GM18868 (cell line): ENCODE measurements at regions not wholly inside any gene's neighbourhood (a gene's known extent, or its start where the extent isn't known, plus 50 kb on each side); places are given as distances from the start of the nearest gene placed in this dataset.

Source experiments
- ATAC-seq: cut with Tn5 transposase; IDR thresholded peaks from one replicate; pipeline ENCODE4 v1.9.1; 2021; ENCODE audit warnings: mild to moderate bottlenecking, moderate library complexity; ENCODE audit not compliant: unreplicated experiment

DNA sequence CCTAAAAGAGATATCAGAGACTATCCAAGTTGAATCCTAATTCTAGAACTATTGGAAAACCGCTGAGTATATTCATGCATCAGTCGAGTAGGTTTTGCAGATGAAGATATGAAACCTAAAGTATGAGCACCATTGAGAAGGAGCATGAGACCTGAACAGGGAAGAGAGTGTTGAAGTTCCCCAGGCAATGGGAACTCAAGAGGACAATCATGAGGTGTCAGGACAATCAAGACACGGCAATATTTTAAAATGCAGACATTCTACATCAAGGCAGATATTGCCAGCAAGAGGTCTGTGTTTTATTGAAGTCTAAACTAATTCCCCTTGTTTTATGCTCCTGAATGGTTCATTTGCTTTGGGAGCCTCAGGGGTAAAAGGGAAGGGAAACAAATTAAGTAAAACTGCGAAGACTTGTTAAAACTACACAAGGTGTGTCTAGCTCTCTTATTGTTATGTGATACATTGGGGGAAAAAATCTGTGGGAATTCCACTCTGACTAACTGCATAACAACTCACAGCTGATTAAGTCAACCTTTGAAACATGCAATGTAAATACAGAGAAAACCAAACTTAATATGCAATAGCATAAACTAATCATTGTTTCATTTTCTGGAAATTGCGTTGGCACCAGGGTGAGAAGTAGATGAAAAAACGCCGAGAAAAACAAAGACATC lies 347.9 kb upstream of the ADGRL2 start:
- no peak for ATAC-seq

GRCh38 chr1:81449786-81450185 lies 350.9 kb upstream of the ADGRL2 start:
- no peak for ATAC-seq

- no peak for ATAC-seq
Measured at GRCh38 chr1:81446000-81446669, 354.6 kb upstream of the ADGRL2 start.

DNA sequence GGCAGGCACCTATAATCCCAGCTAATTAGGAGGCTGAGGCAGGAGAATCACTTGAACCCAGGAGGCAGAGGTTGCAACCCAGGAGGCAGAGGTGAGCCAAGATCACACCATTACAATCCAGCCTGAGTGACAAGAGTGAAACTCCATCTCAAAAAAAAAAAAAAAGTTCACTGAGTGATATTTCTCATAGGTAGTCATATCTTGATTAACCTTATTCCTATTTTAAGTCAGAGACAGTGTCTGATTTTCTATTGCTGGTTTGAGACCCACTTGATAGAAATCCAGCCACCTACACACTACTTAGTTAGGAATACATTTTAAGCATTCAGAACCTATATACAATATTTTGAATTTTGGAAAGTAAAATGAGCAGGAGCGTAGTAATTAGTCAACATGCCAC lies 357.4 kb upstream of the ADGRL2 start:
- ATAC-seq = no peak

GRCh38 chr1:81439046-81439823 lies 361.5 kb upstream of the ADGRL2 start:
- ATAC-seq = peak; percentile 55

GRCh38 chr1:81437649-81438048 lies 363.1 kb upstream of the ADGRL2 start:
- ATAC-seq = peak; percentile 67

- no peak for ATAC-seq
Measured at GRCh38 chr1:81437213-81437612, 363.5 kb upstream of the ADGRL2 start.

- no peak for ATAC-seq
Measured at GRCh38 chr1:81435175-81435574, 365.6 kb upstream of the ADGRL2 start.

GRCh38 chr1:81433676-81434075 lies 367.1 kb upstream of the ADGRL2 start:
- no peak for ATAC-seq

- ATAC-seq = no peak
Measured at GRCh38 chr1:81432654-81433109, 368.1 kb upstream of the ADGRL2 start.

DNA sequence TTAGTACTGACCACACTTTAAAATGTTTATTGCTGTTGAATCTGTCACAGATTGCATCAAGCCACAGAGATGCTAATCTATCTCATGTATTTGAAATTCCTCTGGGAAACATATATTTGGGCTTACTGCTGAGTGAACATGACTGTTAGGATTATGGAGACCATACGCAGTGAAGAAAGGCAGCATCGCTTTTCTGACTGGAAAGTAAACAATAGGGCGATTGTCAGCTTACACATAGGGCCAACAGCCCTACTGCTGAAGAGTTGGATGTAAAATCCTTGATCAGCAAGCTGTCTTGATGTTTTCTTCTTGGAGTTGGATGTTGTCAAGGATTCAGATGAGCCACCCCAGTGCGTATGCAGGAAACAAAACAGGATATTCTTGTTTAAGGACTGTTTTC lies 368.7 kb upstream of the ADGRL2 start:
- no peak for ATAC-seq

- no peak for ATAC-seq
Measured at GRCh38 chr1:81431624-81432000, 369.1 kb upstream of the ADGRL2 start.

- ATAC-seq = no peak
Measured at GRCh38 chr1:81430955-81431623, 369.6 kb upstream of the ADGRL2 start.

DNA sequence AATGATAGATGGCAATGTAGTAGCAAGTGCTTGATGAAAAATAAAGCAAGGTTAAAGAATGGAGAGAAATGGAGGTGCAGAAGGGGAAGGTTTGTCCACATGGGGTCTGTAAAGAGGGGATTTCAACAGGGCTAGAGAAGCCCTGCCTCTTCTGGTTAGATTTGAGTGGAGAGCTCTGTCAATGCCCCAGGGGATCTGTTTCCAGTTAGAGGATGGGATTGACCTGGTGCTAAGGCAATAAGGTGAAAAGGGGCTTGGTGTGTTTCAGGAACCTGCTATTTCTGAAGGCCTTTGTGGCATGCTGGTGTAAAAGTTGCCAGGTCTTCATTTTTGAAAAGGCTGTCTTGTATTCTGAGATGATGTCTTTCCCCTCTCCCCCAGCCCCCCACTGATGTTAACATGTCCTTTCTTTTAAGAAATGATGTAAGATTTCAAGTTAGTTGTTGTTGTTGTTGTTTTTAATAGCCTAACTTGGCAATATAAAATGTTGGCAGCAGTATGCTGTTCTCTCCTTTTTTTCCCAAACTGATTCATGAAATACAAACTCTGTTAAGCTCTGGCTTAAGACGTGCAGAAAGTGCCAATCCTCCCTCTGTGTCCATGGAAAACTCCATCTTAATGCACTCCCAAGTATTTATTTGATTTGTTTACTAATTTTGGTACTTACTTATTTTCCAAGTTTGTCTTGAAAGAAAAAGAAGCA lies 370.3 kb upstream of the ADGRL2 start:
- no peak for ATAC-seq

GRCh38 chr1:81428998-81429397 lies 371.7 kb upstream of the ADGRL2 start:
- no peak for ATAC-seq

DNA sequence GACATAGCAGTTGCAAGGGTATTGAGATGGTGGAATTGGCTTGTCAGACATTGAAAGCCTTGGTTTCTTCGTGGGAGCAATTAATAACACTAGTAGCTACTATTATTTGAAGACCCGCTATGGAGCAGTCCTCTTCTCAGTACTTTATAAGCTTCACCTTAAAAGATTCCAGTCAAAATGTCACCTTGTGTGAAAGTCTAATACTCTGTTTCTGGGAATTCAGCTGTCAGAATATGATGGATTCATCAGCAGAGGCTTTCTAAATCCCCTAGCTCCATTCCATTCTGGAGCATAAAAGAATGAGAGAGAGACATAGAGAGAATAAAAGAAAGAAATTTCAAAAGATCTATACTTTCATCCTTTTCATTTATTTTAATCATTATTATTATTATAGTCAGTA lies 375.9 kb upstream of the ADGRL2 start:
- no peak for ATAC-seq

- ATAC-seq = no peak
Measured at GRCh38 chr1:81424061-81424460, 376.7 kb upstream of the ADGRL2 start.

DNA sequence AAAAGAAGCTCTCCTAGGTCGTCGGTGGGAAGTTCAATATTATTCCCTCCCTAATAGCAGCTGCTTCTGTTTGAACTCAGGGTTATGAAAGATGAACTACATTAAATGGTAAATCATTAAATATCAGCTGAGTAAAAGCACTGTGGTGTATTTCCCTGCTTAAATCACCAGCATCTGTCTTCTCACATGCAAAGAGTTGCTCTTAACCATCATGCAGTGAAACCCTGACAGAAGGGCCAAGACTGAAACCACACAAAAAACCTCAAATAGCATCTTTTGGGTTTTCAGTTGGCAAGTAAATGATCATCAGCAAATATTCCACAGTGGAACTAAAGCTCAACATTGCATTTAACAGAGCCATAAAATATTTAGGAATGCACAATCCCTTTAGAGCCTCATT lies 380.0 kb upstream of the ADGRL2 start:
- ATAC-seq = no peak

GRCh38 chr1:81414488-81415015 lies 386.2 kb upstream of the ADGRL2 start:
- ATAC-seq = peak; percentile 92

DNA sequence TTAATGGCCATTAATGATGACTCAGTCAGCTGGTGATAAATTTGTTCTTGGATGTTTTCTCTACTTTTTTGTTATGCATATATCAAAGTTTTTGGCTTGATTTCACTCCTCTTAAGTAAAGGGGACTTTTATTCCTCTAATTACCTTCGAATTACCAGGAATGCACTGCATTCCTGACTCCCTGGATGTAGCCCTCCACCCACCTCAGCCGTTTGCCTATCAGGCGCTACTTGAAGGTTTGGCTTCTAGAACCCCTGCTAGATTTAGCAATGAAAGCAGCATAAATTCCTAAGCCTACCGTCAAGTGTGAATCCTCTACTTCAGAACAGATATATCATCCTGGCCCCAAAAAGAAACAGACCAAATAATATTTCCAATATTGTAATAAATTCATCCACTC lies 387.8 kb upstream of the ADGRL2 start:
- no peak for ATAC-seq

GRCh38 chr1:81410941-81411340 lies 389.8 kb upstream of the ADGRL2 start:
- no peak for ATAC-seq
